Breast epithelium (tissue), 4 donors: ENCODE measurements at regions not wholly inside any gene's neighbourhood (a gene's known extent, or its start where the extent isn't known, plus 50 kb on each side); places are given as distances from the start of the nearest gene placed in this dataset.

Source experiments
- DNase-seq, 2 donors: peaks; one replicate each; pipeline ENCODE4 v3.0.0-alpha.2; 2019; ENCODE audit warnings: low spot score in 2 of 2
- H3K27ac ChIP-seq, 2 donors: fragments of 200-600 bp; sonication (generic) in 1 of 2; one replicate each; pipeline ENCODE4 v1.5.1; 2016 to 2019; ENCODE audit warnings: mild to moderate bottlenecking in 1 of 2
- H3K27me3 ChIP-seq, 2 donors: fragments of 200-600 bp; sonication (generic) in 1 of 2; one replicate each; pipeline versions ENCODE4 v1.5.1 to v1.6.0; 2017 to 2019; ENCODE audit warnings: control low read depth in 1 of 2, mild to moderate bottlenecking in 1 of 2
- H3K36me3 ChIP-seq: fragments of 200-600 bp; one replicate; pipeline ENCODE4 v1.5.1; 2019
- H3K4me1 ChIP-seq, 2 donors: fragments of 200-600 bp; sonication (generic); one replicate each; pipeline ENCODE4 v1.5.1; 2016 to 2019; ENCODE audit warnings: control low read depth in 1 of 2
- H3K4me3 ChIP-seq, 3 donors: fragments of 200-600 bp; sonication (generic); 1 replicate in 2 of 3; 2 replicates in 1 of 3; pipeline ENCODE4 v1.5.1; 2016 to 2019; ENCODE audit warnings: mild to moderate bottlenecking in 3 of 3, moderate library complexity in 2 of 3
- H3K9me3 ChIP-seq, 2 donors: fragments of 200-600 bp; sonication (generic) in 1 of 2; one replicate each; pipeline ENCODE4 v1.5.1; 2016 to 2019; ENCODE audit warnings: control low read depth in 1 of 2
- POLR2A ChIP-seq: fragments of 450-650 bp; IDR thresholded peaks from one replicate; pipeline ENCODE4 v1.6.1; 2016; ENCODE audit warnings: antibody characterized with exemption, mild to moderate bottlenecking, moderate library complexity
- POLR2AphosphoS5 ChIP-seq, 3 donors: sonication (generic); formaldehyde crosslinking; IDR thresholded peaks; one replicate each; pipeline ENCODE4 v1.6.1; 2017; ENCODE audit warnings: antibody characterized with exemption in 3 of 3
- intact Hi-C: fragments of 100-400 bp; cut with DNase I; formaldehyde crosslinking; loops from one replicate; pipeline ENCODE4 v1.15.1; 2023; ENCODE audit warnings: low total_unique reads
- TF ChIP-seq, protein P1 (sequence below), 3 donors: fragments of 450-650 bp; IDR thresholded peaks; one replicate each; pipeline ENCODE4 v1.5.1; 2016 to 2017; ENCODE audit warnings: antibody characterized with exemption in 3 of 3, mild to moderate bottlenecking in 3 of 3, moderate library complexity in 3 of 3

DNA sequence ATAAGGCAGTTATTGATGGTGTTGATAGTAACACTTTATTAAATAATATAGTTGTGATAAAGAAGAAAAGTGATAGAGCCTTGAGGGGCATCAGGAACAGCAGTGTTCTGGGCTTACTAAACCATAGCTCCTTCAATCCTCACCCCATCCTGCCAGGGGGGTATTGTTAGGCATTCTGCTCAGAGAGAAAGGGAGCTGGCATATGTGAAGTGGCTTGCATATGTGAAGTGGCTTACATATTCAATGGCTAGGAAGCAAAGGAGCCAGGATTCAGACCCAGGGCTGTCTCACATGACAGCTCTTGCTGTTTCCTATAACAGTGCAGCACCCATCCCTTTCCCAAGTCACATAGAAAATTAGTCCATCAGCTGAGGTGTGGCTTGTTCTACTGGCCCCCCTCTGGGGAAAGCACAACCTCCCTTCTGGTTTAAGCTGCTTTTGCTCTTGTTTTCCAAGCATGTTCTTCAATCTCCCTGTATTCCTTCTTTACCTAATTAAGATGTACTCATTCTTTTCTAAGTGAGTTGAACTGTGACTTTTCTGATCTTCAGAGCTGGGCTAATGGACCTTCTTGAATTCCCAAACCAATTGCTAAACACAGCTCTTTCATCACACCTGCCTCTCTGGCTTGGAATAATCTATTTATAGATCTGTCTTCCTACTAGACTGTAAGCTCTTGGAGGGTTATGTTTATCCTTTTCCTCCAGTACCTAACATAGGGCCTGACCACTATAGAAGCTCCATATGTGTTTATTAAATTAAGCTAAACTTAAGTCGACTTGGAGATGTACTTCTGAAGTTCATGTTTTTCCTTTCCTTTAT is 108.7 kb upstream of the GLI3 start:
- Histone ChIP-seq H3K4me3 (no peak overlapping the region), H3K27me3 (no peaks in the 10 kb centered on the region), H3K36me3 (no peaks in the 10 kb centered on the region), H3K27ac (no peak overlapping the region), H3K9me3 (no peaks in the 10 kb centered on the region), H3K4me1 (no peaks in the 10 kb centered on the region)
- intact Hi-C loops = no loop called here
- DNase-seq = no peak
- no peak for TF ChIP-seq POLR2AphosphoS5 (IDR thresholded peaks at IDR 0.05)
- TF ChIP-seq POLR2A = no peak
- TF ChIP-seq, protein P1, sequence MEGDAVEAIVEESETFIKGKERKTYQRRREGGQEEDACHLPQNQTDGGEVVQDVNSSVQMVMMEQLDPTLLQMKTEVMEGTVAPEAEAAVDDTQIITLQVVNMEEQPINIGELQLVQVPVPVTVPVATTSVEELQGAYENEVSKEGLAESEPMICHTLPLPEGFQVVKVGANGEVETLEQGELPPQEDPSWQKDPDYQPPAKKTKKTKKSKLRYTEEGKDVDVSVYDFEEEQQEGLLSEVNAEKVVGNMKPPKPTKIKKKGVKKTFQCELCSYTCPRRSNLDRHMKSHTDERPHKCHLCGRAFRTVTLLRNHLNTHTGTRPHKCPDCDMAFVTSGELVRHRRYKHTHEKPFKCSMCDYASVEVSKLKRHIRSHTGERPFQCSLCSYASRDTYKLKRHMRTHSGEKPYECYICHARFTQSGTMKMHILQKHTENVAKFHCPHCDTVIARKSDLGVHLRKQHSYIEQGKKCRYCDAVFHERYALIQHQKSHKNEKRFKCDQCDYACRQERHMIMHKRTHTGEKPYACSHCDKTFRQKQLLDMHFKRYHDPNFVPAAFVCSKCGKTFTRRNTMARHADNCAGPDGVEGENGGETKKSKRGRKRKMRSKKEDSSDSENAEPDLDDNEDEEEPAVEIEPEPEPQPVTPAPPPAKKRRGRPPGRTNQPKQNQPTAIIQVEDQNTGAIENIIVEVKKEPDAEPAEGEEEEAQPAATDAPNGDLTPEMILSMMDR (IDR thresholded peaks at IDR 0.05) = no peak

DNA sequence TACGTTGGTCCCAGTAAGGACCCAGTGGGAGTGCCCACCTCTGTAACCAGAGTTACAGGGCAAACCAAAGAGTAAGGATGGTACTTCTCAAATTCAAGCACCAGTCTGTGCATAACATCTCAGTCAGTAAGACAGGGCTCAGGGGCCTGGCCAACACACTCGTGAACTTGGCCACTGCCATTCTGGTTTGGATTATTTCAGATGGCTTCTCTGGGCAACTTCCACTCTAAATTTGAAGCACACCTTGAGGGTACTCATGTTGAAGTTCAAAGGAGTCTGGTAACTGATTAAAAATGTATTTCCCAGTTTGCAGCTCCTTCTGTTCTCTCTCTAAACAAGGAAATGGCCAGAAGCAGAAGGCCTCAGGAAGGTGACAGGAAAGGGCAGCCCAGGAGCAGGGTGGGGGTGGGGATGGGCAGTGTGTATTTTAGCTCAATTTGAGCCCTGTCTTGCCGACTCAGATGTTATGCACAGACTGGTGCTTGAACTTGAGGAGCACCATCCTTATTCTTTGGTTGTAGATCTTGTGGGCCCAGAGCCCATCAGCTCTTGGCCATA is 107.3 kb upstream of the GLI3 start:
- H3K4me1 ChIP-seq = no peaks in the 10 kb centered on the region
- no peaks in the 10 kb centered on the region for H3K36me3 ChIP-seq
- no peaks in the 10 kb centered on the region for H3K9me3 ChIP-seq
- no peak overlapping the region for H3K27ac ChIP-seq
- TF ChIP-seq, protein P1 (IDR thresholded peaks at IDR 0.05) = no peak
- TF ChIP-seq POLR2A (no peak), POLR2AphosphoS5 (IDR thresholded peaks at IDR 0.05) (no peak)
- no peak for DNase-seq
- intact Hi-C loops = no loop called here
- no peak overlapping the region for H3K4me3 ChIP-seq
- no peaks in the 10 kb centered on the region for H3K27me3 ChIP-seq

DNA sequence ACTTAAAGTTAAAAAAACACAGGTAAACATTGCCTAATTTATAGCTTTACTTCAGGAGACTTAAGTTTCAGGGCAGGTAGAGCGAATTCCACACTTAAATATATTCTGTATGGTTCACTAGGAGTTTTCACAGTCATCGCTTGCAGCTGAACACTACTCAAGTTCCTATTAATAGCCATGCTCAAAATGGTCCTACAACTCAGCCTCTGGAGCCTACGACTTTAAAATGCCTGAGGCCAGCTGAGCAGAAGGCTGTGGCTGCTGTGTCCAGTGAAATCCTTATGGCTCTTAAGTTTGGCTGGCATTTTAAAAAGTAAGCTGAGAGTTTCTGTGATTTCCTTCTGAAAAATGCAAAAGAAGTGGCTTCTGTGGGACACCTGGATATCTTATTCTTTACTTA is 105.4 kb upstream of the GLI3 start:
- Histone ChIP-seq H3K4me3 (no peak overlapping the region), H3K9me3 (no peaks in the 10 kb centered on the region), H3K36me3 (no peaks in the 10 kb centered on the region), H3K4me1 (no peaks in the 10 kb centered on the region), H3K27ac (no peak overlapping the region), H3K27me3 (no peaks in the 10 kb centered on the region)
- TF ChIP-seq, protein P1 (IDR thresholded peaks at IDR 0.05) = no peak
- TF ChIP-seq POLR2AphosphoS5 (IDR thresholded peaks at IDR 0.05) = no peak
- no peak for TF ChIP-seq POLR2A
- no peak for DNase-seq
- intact Hi-C loops = no loop called here

DNA sequence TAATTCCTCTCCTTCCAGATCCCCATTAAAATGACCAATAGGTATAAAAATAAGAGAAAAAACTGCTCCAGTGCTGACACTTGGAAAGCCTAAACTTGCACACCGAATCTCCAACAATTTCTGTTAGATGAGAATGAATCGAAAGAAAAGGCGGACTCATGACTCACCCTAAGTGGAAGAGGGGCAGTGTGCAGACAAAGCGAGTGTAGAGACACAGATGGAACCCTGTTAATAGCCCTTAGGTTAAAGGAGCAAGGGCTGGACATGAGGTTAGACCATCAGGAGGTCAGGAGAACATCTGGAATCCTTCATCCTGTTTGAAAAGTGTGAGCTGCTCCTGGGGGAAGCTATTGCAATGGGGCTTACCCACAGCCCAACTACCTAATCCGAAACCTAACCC is 103.4 kb upstream of the GLI3 start:
- Histone ChIP-seq H3K36me3 (no peaks in the 10 kb centered on the region), H3K9me3 (no peaks in the 10 kb centered on the region), H3K27ac (no peak overlapping the region), H3K4me3 (no peak overlapping the region), H3K27me3 (no peaks in the 10 kb centered on the region), H3K4me1 (no peaks in the 10 kb centered on the region)
- intact Hi-C loops = no loop called here
- no peak for TF ChIP-seq POLR2AphosphoS5 (IDR thresholded peaks at IDR 0.05)
- TF ChIP-seq POLR2A = no peak
- TF ChIP-seq, protein P1 (IDR thresholded peaks at IDR 0.05) = no peak
- no peak for DNase-seq

DNA sequence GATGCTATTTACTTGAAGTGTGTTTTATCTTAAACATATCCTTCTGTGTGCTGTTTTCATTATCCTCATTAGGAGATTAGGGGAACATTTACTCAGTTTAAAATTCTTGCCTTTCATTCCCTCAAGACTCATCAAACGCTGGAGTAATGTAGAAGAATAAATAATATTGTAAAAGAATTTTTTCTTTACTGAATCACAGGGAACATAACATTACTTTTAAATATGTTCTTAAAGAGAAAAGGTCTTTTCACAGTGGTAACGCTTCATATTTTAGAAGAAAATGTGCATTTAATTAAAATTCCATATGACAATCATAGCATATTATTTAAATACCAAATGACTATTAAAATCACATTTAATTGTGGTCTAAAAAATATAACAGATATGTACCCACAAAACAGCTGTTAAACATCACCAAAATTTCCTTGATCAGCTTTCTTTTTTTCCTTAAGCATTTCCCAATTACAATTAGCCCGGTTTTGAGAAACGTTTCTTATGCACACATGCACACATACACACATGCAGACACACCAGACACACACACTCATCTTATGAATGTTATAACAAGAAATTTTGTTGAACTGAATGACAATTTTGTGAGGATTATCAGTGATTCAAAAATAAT is 102.0 kb upstream of the GLI3 start:
- intact Hi-C loops = no loop called here
- DNase-seq = no peak
- H3K9me3 ChIP-seq = no peaks in the 10 kb centered on the region
- no peaks in the 10 kb centered on the region for H3K36me3 ChIP-seq
- no peaks in the 10 kb centered on the region for H3K4me1 ChIP-seq
- TF ChIP-seq, protein P1 (IDR thresholded peaks at IDR 0.05) = no peak
- no peak for TF ChIP-seq POLR2AphosphoS5 (IDR thresholded peaks at IDR 0.05)
- no peak for TF ChIP-seq POLR2A
- H3K27ac ChIP-seq = no peak overlapping the region
- no peak overlapping the region for H3K4me3 ChIP-seq
- no peaks in the 10 kb centered on the region for H3K27me3 ChIP-seq
